GM12801 (cell line): ENCODE measurements at regions not wholly inside any gene's neighbourhood (a gene's known extent, or its start where the extent isn't known, plus 50 kb on each side); places are given as distances from the start of the nearest gene placed in this dataset.

ENCODE experiments used
- CTCF ChIP-seq: IDR thresholded peaks from one replicate; pipeline ENCODE4 v1.5.1; 2011; ENCODE audit warnings: control low read depth; ENCODE audit not compliant: insufficient read length; ENCODE audit errors: extremely low read depth

GRCh38 chr10:28431139-28431538 is 101.8 kb upstream of the WAC start:
- no peak for TF ChIP-seq CTCF

GRCh38 chr10:28432210-28432676 is 100.7 kb upstream of the WAC start:
- no peak for TF ChIP-seq CTCF

- TF ChIP-seq CTCF, result no peak
Measured at GRCh38 chr10:28434063-28434462, 98.9 kb upstream of the WAC start.

- TF ChIP-seq CTCF, result no peak
Measured at GRCh38 chr10:28442403-28442802, 90.5 kb upstream of the WAC start.

- no peak for TF ChIP-seq CTCF
Measured at GRCh38 chr10:28444031-28444430, 88.9 kb upstream of the WAC start.

GRCh38 chr10:28445516-28445915 is 87.4 kb upstream of the WAC start:
- no peak for TF ChIP-seq CTCF

- no peak for TF ChIP-seq CTCF
Measured at GRCh38 chr10:28449382-28449781, 83.5 kb upstream of the WAC start.

GRCh38 chr10:28449926-28450325 is 83.0 kb upstream of the WAC start:
- no peak for TF ChIP-seq CTCF
